Tibial nerve (tissue), 4 donors: ENCODE measurements at regions not wholly inside any gene's neighbourhood (a gene's known extent, or its start where the extent isn't known, plus 50 kb on each side); places are given as distances from the start of the nearest gene placed in this dataset.
"Not testable (repeated sequence)": the region's sequence is repeated elsewhere in the genome, so short reads cannot be mapped to it uniquely, and the experiment has no call there.

ENCODE experiments used
- DNase-seq, 2 donors: peaks; one replicate each; pipeline ENCODE4 v3.0.0-alpha.2; 2019; ENCODE audit warnings: low spot score in 2 of 2
- H3K27ac ChIP-seq, 4 donors: fragments of 200-600 bp; sonication (generic) in 3 of 4; one replicate each; pipeline ENCODE4 v1.5.1; 2017 to 2019; ENCODE audit warnings: mild to moderate bottlenecking in 1 of 4
- H3K27me3 ChIP-seq, 2 donors: fragments of 200-600 bp; sonication (generic) in 1 of 2; one replicate each; pipeline versions ENCODE4 v1.5.1 to v1.6.0; 2017 to 2019
- H3K36me3 ChIP-seq, 3 donors: fragments of 200-600 bp; sonication (generic); one replicate each; pipeline ENCODE4 v1.5.1; 2018 to 2019
- H3K4me1 ChIP-seq, 4 donors: fragments of 200-600 bp; sonication (generic) in 3 of 4; one replicate each; pipeline ENCODE4 v1.5.1; 2017 to 2019
- H3K4me3 ChIP-seq, 4 donors: fragments of 200-600 bp; sonication (generic) in 3 of 4; one replicate each; pipeline ENCODE4 v1.5.1; 2017 to 2019; ENCODE audit warnings: mild to moderate bottlenecking in 1 of 4, moderate library complexity in 1 of 4
- H3K9me3 ChIP-seq, 4 donors: fragments of 200-600 bp; sonication (generic) in 3 of 4; one replicate each; pipeline ENCODE4 v1.5.1; 2017 to 2019
- CTCF ChIP-seq, 5 experiments: fragments of 200-600 bp in 3 of 5; fragments of 450-650 bp in 2 of 5; sonication (generic) in 3 of 5; IDR thresholded peaks; one replicate each; pipeline ENCODE4 v1.5.1; 2016 to 2019; ENCODE audit warnings: antibody characterized with exemption in 5 of 5, mild to moderate bottlenecking in 3 of 5, moderate library complexity in 2 of 5
- EP300 ChIP-seq, 2 donors: sonication (generic); formaldehyde crosslinking; IDR thresholded peaks; one replicate each; pipeline ENCODE4 v1.6.1; 2017; ENCODE audit warnings: antibody characterized with exemption in 2 of 2, mild to moderate bottlenecking in 1 of 2
- POLR2A ChIP-seq, 2 donors: fragments of 450-650 bp; IDR thresholded peaks; one replicate each; pipeline ENCODE4 v1.6.1; 2017; ENCODE audit warnings: antibody characterized with exemption in 2 of 2, mild to moderate bottlenecking in 2 of 2, moderate library complexity in 2 of 2
- WGBS, 2 donors: methylation state at CpG; one replicate each; pipeline ENCODE4 v1.1.5; 2018; 5-methylcytosine and 5-hydroxymethylcytosine counted together

- not testable (repeated sequence) for H3K27ac ChIP-seq, H3K27me3 ChIP-seq, H3K36me3 ChIP-seq, DNase-seq, H3K4me1 ChIP-seq, H3K4me3 ChIP-seq
- peaks cover 0 to 15% (median 0%) of the 10 kb centered on the region in 4 donors for H3K9me3 ChIP-seq
- WGBS, 2 donors, result 82 to 84% methylated on average over 14 to 15 of the region's 15 CpGs
Measured at GRCh38 chr9:65462476-65462875, 177.5 kb upstream of the FOXD4L5 start.

GRCh38 chr9:65459756-65460320 lies 174.8 kb upstream of the FOXD4L5 start:
- no peak overlapping the region for H3K4me3 ChIP-seq
- H3K27me3 ChIP-seq, result no peaks in the 10 kb centered on the region
- no peaks in the 10 kb centered on the region for H3K4me1 ChIP-seq
- no peaks in the 10 kb centered on the region for H3K36me3 ChIP-seq
- TF ChIP-seq CTCF (IDR thresholded peaks at IDR 0.05), result no peak
- no peak for TF ChIP-seq EP300 (IDR thresholded peaks at IDR 0.05)
- TF ChIP-seq POLR2A (IDR thresholded peaks at IDR 0.05), result no peak
- peaks cover 0 to 25% (median 0%) of the 10 kb centered on the region in 4 donors for H3K9me3 ChIP-seq
- no peak overlapping the region for H3K27ac ChIP-seq
- DNase-seq, result no peak
- 84 to 94% methylated on average over 8 to 11 of the region's 11 CpGs for WGBS, 2 donors

- peaks cover 0 to 31% (median 0%) of the 10 kb centered on the region in 4 donors for H3K9me3 ChIP-seq
Measured at GRCh38 chr9:65458992-65459391, 174.0 kb upstream of the FOXD4L5 start.

GRCh38 chr9:65458465-65458864 lies 173.5 kb upstream of the FOXD4L5 start:
- no peak overlapping the region for H3K4me3 ChIP-seq
- TF ChIP-seq POLR2A (IDR thresholded peaks at IDR 0.05) (no peak), CTCF (IDR thresholded peaks at IDR 0.05) (no peak)
- WGBS, 2 donors, result 92 to 95% methylated on average over 20 of the region's 20 CpGs
- H3K36me3 ChIP-seq, result no peaks in the 10 kb centered on the region
- H3K27ac ChIP-seq, result no peak overlapping the region
- no peaks in the 10 kb centered on the region for H3K4me1 ChIP-seq
- peaks cover 0 to 31% (median 0%) of the 10 kb centered on the region in 4 donors for H3K9me3 ChIP-seq
- DNase-seq, result no peak
- H3K27me3 ChIP-seq, result no peaks in the 10 kb centered on the region

More at GRCh38 chr9:65458992-65459391, 174.0 kb upstream of the FOXD4L5 start:
- no peak overlapping the region for H3K27ac ChIP-seq
- DNase-seq, result no peak
- H3K36me3 ChIP-seq, result no peaks in the 10 kb centered on the region
- no peaks in the 10 kb centered on the region for H3K27me3 ChIP-seq
- TF ChIP-seq CTCF (IDR thresholded peaks at IDR 0.05), result no peak
- no peak for TF ChIP-seq EP300 (IDR thresholded peaks at IDR 0.05)
- no peak for TF ChIP-seq POLR2A (IDR thresholded peaks at IDR 0.05)
- no peaks in the 10 kb centered on the region for H3K4me1 ChIP-seq
- WGBS, 2 donors, result 90 to 99% methylated on average over 4 to 8 of the region's 10 CpGs
- no peak overlapping the region for H3K4me3 ChIP-seq

- not testable (repeated sequence) for DNase-seq, H3K27ac ChIP-seq, H3K4me3 ChIP-seq, H3K36me3 ChIP-seq, H3K4me1 ChIP-seq, H3K27me3 ChIP-seq
- H3K9me3 ChIP-seq, result peaks cover 0 to 31% (median 0%) of the 10 kb centered on the region in 4 donors
- WGBS, 2 donors, result 91 to 93% methylated on average over 18 of the region's 18 CpGs
Measured at GRCh38 chr9:65456991-65457390, 172.0 kb upstream of the FOXD4L5 start.

GRCh38 chr9:65455751-65456647 lies 171.0 kb upstream of the FOXD4L5 start:
- not testable (repeated sequence) for H3K4me3 ChIP-seq, H3K27ac ChIP-seq, DNase-seq, H3K36me3 ChIP-seq, H3K27me3 ChIP-seq, H3K4me1 ChIP-seq
- H3K9me3 ChIP-seq, result peaks cover 0 to 31% (median 0%) of the 10 kb centered on the region in 4 donors
- 66 to 79% methylated on average over 14 to 18 of the region's 18 CpGs for WGBS, 2 donors

GRCh38 chr9:65455136-65455535 lies 170.1 kb upstream of the FOXD4L5 start:
- not testable (repeated sequence) for H3K36me3 ChIP-seq, H3K4me1 ChIP-seq, H3K27me3 ChIP-seq, H3K27ac ChIP-seq, DNase-seq, H3K4me3 ChIP-seq
- H3K9me3 ChIP-seq, result peaks cover 0 to 31% (median 0%) of the 10 kb centered on the region in 4 donors
- WGBS, 2 donors, result 76 to 82% methylated on average over 11 to 12 of the region's 13 CpGs

GRCh38 chr9:65454666-65455065 lies 169.7 kb upstream of the FOXD4L5 start:
- H3K4me3 ChIP-seq, DNase-seq, H3K36me3 ChIP-seq, H3K4me1 ChIP-seq, H3K27me3 ChIP-seq, H3K27ac ChIP-seq: not testable (repeated sequence)
- WGBS, 2 donors, result 78 to 85% methylated on average over 10 to 11 of the region's 13 CpGs
- peaks cover 0 to 28% (median 0%) of the 10 kb centered on the region in 4 donors for H3K9me3 ChIP-seq

- not testable (repeated sequence) for H3K36me3 ChIP-seq, H3K4me1 ChIP-seq, H3K27ac ChIP-seq, H3K27me3 ChIP-seq, H3K4me3 ChIP-seq, DNase-seq
- 55% methylated on average over 2 of the region's 2 CpGs; no CpG with 5 or more reads in 1 of the 2 donors for WGBS, 2 donors
- H3K9me3 ChIP-seq, result peaks cover 0 to 22% (median 0%) of the 10 kb centered on the region in 4 donors
Measured at GRCh38 chr9:65454034-65454433, 169.0 kb upstream of the FOXD4L5 start.
